ENCODE measurements at regions not wholly inside any gene's neighbourhood (a gene's known extent, or its start where the extent isn't known, plus 50 kb on each side); places are given as distances from the start of the nearest gene placed in this dataset.
"Not testable (repeated sequence)": the region's sequence is repeated elsewhere in the genome, so short reads cannot be mapped to it uniquely, and the experiment has no call there.

DNA sequence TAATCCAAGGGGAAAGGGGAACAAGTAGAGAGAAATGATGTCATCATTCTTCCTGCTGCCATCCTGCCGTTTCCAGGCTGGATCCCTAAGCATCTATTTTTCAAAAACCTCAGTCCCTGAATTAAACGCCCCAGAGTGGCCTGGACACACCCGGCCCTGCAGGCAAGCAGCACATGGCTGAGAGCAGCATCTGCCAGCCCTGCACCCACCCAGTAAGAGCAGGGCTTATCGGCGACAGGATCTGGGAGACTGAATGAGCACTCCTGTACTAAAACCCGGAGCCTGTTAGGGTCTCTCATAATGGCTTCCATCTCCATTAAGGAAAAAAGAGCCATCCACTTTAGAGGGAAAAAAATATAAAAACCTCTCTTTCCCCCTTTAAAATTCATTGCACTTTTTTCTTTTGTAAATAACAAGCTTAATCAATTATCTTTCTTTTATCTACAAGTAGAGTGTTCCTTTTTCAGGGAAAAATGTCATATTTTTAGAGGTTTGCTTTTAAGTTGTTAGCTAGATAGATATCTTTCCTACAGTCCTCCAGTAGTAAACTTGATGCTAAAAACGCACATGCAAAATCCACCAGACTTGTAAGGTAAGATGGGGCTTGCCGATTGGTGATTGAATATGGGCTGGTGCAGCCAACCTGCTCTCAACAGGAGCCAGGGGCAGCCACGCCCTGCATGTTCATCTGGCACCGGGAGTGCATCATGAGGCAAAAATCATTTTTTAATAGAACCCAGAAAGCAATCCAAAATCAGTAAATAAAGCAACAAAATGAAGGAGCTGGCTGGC, 457.8 kb downstream of the EIPR1 start:
- no peak for DNase-seq

GRCh38 chr2:2919026-2919425, 458.6 kb downstream of the EIPR1 start:
- DNase-seq: no peak

- DNase-seq: no peak
Measured at GRCh38 chr2:2916621-2917020, 461.0 kb downstream of the EIPR1 start.

GRCh38 chr2:2914252-2914651, 463.4 kb downstream of the EIPR1 start:
- no peak for DNase-seq

DNA sequence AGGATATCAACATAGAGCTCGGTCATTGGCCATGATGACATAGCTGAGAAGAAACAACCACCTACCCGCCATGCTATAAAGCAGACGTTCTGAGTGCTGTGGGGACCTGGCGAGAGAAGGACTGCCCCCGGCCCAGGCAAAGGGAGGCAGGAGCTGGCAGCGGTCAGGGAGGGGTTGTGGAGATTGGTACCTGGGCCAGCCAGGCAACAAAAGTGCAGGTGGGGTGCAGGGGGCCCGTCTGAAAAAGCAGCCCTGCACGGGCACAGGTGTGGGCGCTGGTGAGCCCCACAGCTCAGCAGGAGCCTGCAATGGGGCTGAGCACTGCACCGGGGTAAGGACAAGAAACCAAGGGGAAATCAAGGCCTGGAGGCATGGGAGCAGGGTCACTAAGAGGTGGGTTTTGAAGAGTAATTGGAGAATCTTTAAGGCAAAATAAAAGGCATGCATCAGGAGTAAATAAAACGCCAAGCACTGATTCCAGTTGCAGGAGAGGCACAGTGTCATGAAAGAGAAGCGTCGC, 464.0 kb downstream of the EIPR1 start:
- DNase-seq: no peak

DNA sequence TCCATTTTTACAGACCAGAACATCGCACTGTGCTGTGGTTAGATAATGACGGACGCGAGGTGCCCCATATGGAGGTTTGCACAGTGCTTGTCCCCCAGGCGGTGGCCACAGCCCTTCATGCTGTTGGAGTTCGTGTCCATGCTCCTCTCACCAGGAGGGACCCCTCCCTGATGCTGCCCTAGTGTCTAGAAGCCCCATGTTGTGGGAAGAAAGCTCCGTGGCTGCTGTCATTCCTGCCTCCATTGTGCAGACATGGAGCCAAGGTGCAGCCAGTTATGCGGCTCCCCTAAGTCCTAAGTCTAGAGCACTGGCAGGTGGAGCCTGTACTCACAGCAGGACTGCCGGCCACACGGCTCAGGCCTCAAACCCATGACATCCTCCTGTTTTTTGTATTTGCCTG, 464.9 kb downstream of the EIPR1 start:
- DNase-seq: no peak

DNA sequence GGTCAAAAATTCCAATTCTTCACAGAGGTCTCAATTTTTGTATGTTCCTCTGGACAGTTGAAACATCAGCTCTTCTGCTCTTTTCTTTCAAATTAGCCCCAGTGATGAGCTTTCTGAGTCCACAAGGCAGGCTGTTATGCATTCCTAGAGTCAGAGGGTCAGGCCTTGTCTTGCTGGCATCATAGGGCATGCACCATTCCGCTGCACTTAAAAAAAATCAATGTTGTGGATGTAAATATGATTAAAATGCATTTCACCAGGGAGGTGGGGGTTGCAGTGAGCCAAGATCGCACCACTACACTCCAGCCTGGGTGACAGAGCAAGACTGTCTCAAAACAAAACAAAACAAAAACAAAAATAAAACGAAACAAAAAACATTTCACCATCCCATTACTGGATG, 465.3 kb downstream of the EIPR1 start:
- DNase-seq: no peak

DNA sequence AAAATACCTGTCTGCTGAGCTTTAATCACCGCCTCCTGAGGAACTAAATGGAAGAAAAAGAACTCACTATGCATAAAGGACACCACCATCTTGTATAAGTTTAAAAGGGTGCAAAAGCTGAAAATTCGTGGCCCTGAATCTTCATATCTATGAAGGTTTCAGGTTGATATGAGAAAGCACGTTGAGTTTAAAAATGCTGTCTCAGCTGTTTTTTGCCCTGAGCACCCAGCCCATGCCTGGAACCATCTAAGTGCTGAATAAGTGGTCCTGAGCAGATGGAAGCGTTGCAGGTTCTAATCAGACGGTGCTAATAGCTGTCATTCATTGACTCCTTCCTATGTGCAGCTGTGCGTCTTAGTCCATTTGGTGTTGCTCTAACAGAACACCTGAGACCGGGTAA, 467.4 kb downstream of the EIPR1 start:
- no peak for DNase-seq

- DNase-seq: no peak
Measured at GRCh38 chr2:2909086-2910035, 468.3 kb downstream of the EIPR1 start.

- DNase-seq: no peak
Measured at GRCh38 chr2:2906091-2906490, 471.5 kb downstream of the EIPR1 start.

- DNase-seq: no peak
Measured at GRCh38 chr2:2904721-2905350, 472.8 kb downstream of the EIPR1 start.

- no peak for DNase-seq
Measured at GRCh38 chr2:2902547-2903281, 474.9 kb downstream of the EIPR1 start.

DNA sequence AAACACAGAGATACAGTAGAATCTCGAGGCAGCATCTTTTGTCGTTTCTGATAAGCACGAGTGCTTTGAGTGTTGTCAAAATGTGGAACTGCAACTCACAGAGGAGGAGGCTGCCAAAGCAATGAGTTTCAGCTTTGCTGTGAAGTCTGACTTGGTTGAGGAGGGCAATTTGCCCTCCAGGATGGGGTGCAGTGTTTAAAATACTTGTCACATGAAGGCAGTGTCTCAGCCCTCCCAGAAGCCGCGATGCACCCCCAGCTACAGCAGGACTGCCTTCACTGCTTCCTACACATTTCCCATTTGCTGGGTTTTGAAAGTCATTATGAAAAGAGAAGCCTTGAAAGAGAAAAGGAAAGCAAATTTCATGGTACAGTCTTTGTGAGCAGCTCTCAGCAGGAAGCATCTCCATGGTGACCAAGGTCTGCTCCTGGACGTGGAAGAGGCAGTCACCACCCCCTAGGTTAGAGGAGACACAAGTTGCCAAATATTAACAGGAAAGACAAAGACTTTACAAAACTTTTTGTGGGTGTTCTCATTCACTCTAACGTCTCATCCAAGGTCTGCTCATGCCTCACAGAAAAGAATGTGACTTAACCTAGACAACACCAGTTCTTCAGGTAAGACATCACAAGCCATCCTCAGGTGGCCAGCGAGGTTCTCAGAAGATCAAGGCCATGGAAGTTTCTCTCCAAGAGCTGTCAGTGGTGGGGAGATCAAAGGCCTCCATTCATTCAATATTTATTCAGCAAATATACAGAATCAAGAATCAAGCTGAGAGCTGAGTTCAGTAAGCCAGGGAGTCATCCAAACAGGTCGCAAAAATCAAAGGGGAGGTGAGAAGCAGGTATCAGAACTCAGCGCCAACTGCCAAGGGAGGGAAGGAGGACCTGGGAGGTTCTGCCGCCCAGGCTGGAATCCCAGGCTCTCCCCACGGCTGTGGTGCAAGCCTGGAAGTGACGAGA, 476.0 kb downstream of the EIPR1 start:
- no peak for DNase-seq

GRCh38 chr2:2899826-2900225, 477.8 kb downstream of the EIPR1 start:
- no peak for DNase-seq

DNA sequence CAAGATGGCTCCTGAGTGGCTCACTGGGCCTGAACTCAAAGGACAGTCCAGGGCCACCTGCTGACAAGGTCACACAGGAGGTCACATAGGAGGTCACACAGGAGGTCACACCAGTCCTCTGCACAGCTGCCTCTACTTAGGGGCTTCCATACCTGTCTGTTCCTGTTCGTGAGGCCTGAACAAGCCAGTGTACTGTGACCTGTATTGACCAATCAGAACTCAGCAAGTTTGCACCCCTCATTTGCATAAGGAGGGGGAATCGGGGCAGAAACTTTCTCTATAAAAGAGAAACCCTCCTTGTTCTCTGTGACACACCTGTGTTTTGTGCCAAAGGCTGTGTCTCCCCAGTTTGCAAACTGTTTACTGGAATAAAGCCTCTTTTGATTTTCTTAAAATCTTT, 478.9 kb downstream of the EIPR1 start:
- no peak for DNase-seq

DNA sequence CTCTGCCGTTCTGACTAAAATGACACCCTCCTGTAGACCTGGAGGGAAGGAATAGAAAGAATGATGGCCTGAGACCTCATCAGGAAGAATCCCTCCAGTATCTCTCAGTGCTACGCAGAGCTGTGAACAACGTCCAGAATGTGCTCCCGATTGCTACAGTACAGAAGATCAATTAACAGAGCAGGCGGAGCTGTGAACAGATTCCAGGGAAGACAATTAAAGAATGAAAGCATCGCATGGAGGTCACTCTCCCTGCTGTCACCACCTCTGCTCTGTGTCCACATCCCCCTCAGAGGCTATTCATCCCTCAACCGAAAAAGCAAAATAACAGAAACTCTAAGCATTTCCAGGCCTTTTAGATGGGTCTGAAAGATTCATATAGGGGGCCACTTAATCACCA, 481.0 kb downstream of the EIPR1 start:
- DNase-seq: no peak

- no peak for DNase-seq
Measured at GRCh38 chr2:2896011-2896410, 481.6 kb downstream of the EIPR1 start.

DNA sequence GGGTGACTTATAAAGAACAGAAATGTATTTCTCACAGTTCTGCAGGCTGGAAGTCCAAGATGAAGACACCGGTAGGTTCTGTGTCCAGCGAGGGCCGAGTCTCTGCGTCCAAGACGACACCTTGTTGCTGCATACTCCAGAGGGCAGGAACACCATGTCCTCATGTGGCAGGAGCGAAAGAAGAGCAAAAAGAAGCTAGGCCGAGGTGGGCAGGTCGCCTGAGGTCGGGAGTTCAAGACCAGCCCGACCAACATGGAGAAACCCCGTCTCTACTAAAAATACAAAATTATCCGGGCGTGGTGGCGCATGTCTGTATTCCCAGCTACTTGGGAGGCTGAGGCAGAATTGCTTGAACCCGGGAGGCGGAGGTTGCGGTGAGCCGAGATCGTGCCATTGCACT, 483.6 kb downstream of the EIPR1 start:
- not testable (repeated sequence) for DNase-seq

GRCh38 chr2:2892892-2893291, 484.7 kb downstream of the EIPR1 start:
- DNase-seq: no peak

GRCh38 chr2:2892378-2892777, 485.2 kb downstream of the EIPR1 start:
- no peak for DNase-seq

DNA sequence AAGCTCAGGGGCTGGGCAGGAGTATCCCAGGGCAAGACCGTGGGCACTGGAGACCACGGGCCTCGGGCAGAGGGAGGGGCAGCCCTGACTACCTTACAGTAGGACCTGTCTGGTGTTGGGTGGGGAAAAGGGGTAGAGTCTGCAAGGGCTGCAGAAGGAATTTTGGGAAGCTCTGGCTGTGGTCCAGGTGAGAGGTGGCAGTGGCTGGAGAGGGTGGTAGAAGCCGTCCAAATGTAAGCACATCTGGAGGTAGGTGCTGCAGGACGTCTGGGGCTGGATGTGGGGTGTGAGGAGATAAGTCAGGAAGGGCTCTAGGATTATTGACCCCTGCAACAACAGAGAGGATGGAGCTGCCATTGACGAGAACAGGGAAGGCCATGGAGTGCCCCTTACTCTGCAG, 486.7 kb downstream of the EIPR1 start:
- DNase-seq: no peak

Data from MV-4-11 (cell line).